GM12878 (cell line): ENCODE measurements at regions not wholly inside any gene's neighbourhood (a gene's known extent, or its start where the extent isn't known, plus 50 kb on each side); places are given as distances from the start of the nearest gene placed in this dataset.

ENCODE experiments used
- ATAC-seq: fragments of 200-7000 bp; cut with Tn5 transposase; 3 replicates; pipeline ENCODE4 v1.9.1; 2020; ENCODE audit warnings: mild to moderate bottlenecking, moderate library complexity
- BruUV-seq: library from RNA; stranded (reverse); fragments of 400-500 nt; replicated peaks from 2 replicates; lab custom pipeline; 2021; lab: Mats Ljungman, UMichigan
- CTCF ChIA-PET: fragments of 300-600 bp; sonication (Branson Sonifier 250); formaldehyde crosslinking; extraction: SDS; loops from one replicate; lab custom pipeline; 2021; ENCODE audit warnings: inconsistent platforms; lab: Yijun Ruan, JAX
- POLR2A ChIA-PET: fragments of 350-600 bp; formaldehyde crosslinking; extraction: SDS; loops from one replicate; lab custom pipeline; 2021; ENCODE audit warnings: inconsistent platforms; lab: Charles Lee
- RAD21 ChIA-PET: fragments of 300-600 bp; sonication (Branson Sonifier 250); formaldehyde crosslinking; loops from one replicate; lab custom pipeline; 2023; ENCODE audit warnings: antibody characterized with exemption; ENCODE audit not compliant: unreplicated experiment; lab: Charles Lee
- SMC1A ChIA-PET: fragments of 300-600 bp; sonication (Branson Sonifier 250); formaldehyde crosslinking; loops from one replicate; lab custom pipeline; 2023; ENCODE audit not compliant: unreplicated experiment, uncharacterized antibody; lab: Charles Lee
- DNase-seq: peaks from one replicate; pipeline ENCODE4 v3.0.0-alpha.2; 2011; ENCODE audit warnings: low read depth, low spot score
- FAIRE-seq: peaks from 3 replicates; lab custom pipeline; 2011; peaks lifted over from hg19 to GRCh38; lab: Jason Lieb, UNC
- H2AFZ ChIP-seq: 2 replicates; pipeline ENCODE4 v1.6.0; 2011; ENCODE audit warnings: low read depth, low read length, control low read depth; ENCODE audit not compliant: control insufficient read depth
- H3K27ac ChIP-seq: 2 replicates; pipeline ENCODE4 v1.5.1; 2011; ENCODE audit warnings: control low read depth; ENCODE audit not compliant: control insufficient read depth, insufficient read depth
- H3K27me3 ChIP-seq, 2 experiments: replicated peaks in 1 of 2; 2 replicates each; pipeline versions ENCODE4 v1.6.0 to v1.6.1; 2011; ENCODE audit warnings: low read length in 1 of 2; ENCODE audit not compliant: control insufficient read depth in 2 of 2, insufficient read depth in 2 of 2
- H3K36me3 ChIP-seq, 2 experiments: 2 replicates each; pipeline ENCODE4 v1.5.1; 2011; ENCODE audit warnings: low read length in 1 of 2; ENCODE audit not compliant: control insufficient read depth in 2 of 2, insufficient read depth in 2 of 2
- H3K4me1 ChIP-seq: 2 replicates; pipeline ENCODE4 v1.6.1; 2011; ENCODE audit warnings: mild to moderate bottlenecking, low read length, moderate library complexity, mixed read lengths; ENCODE audit not compliant: control insufficient read depth, insufficient read depth
- H3K4me2 ChIP-seq: 2 replicates; pipeline ENCODE4 v1.6.0; 2011; ENCODE audit warnings: control low read depth; ENCODE audit not compliant: control insufficient read depth, insufficient read depth
- H3K4me3 ChIP-seq: fragments of 200-600 bp; sonication (generic); 2 replicates; pipeline ENCODE4 v1.5.1; 2016
- H3K79me2 ChIP-seq: 2 replicates; pipeline ENCODE4 v1.6.0; 2011; ENCODE audit warnings: low read length; ENCODE audit not compliant: control insufficient read depth, insufficient read depth
- H3K9ac ChIP-seq: 2 replicates; pipeline ENCODE4 v1.8.0; 2011; ENCODE audit warnings: low read length, control low read depth, mixed read lengths; ENCODE audit not compliant: control insufficient read depth, insufficient read depth
- H3K9me3 ChIP-seq: replicated peaks from 3 replicates; pipeline ENCODE4 v1.5.1; 2011; ENCODE audit warnings: mild to moderate bottlenecking, low read length; ENCODE audit not compliant: control insufficient read depth, insufficient read depth
- H4K20me1 ChIP-seq: 2 replicates; pipeline ENCODE4 v1.6.0; 2011; ENCODE audit not compliant: control insufficient read depth, insufficient read depth
- CEBPZ ChIP-seq: fragments of 150-350 bp; IDR thresholded peaks from 2 replicates; pipeline ENCODE4 v1.6.1; 2016; ENCODE audit warnings: low read depth, low read length
- MTA2 ChIP-seq: fragments of 450-650 bp; IDR thresholded peaks from 2 replicates; pipeline ENCODE4 v1.6.1; 2016; ENCODE audit warnings: low read depth, mild to moderate bottlenecking, moderate library complexity
- NR2C2 ChIP-seq: IDR thresholded peaks from 2 replicates; pipeline ENCODE4 v1.6.1; 2011; ENCODE audit warnings: borderline replicate concordance, low read depth; ENCODE audit not compliant: control insufficient read depth, insufficient read length
- RFX5 ChIP-seq: IDR thresholded peaks from 2 replicates; pipeline ENCODE4 v1.6.1; 2011; ENCODE audit warnings: low read depth, low read length, improper control_type of control experiment
- WGBS: methylation state at CpG from one replicate; pipeline ENCODE4 v1.1.6; 2016; ENCODE audit warnings: low lambda C conversion rate; ENCODE audit not compliant: insufficient replicate concordance, insufficient coverage; ENCODE audit errors: missing lambda C conversion rate; 5-methylcytosine and 5-hydroxymethylcytosine counted together
- in situ Hi-C: fragments of 300-500 bp; cut with MboI; formaldehyde crosslinking; loops from 9 replicates; pipeline ENCODE4 v1.14.3; 2018; ENCODE audit warnings: mixed read lengths
- intact Hi-C: fragments of 100-400 bp; cut with micrococcal nuclease; formaldehyde crosslinking; loops from one replicate; pipeline ENCODE4 v1.14.2; 2022; ENCODE audit not compliant: unreplicated experiment

- no TSS peak for BruUV-seq
- H3K4me1 ChIP-seq, result no peaks in the 10 kb centered on the region
- SMC1A ChIA-PET, result interaction anchor here (0.8 kb wide), 1 partner anchor 608 kb away, joined by 4 read pairs; no protein-coding TSS in a partner anchor
- CTCF ChIA-PET, result interaction anchor here (0.6 to 2.2 kb wide), 3 partner anchors 11 to 204 kb away, joined by 3 to 6 read pairs (median 5); no protein-coding TSS in a partner anchor
- POLR2A ChIA-PET, result no interaction called here
- TF ChIP-seq NR2C2 (no peak), RFX5 (no peak), MTA2 (no peak), CEBPZ (no peak)
- TF ChIP-seq, all 136 proteins: peak for 0
- FAIRE-seq, result no peak
- RAD21 ChIA-PET, result no interaction called here
- intact Hi-C loops (no loop called here), in situ Hi-C loops (no loop called here)
- Histone ChIP-seq H3K27me3 (no peaks in the 10 kb centered on the region), H4K20me1 (no peaks in the 10 kb centered on the region), H2AFZ (no peak overlapping the region), H3K36me3 (no peaks in the 10 kb centered on the region), H3K9me3 (no peaks in the 10 kb centered on the region), H3K4me2 (no peak overlapping the region), H3K27ac (no peak overlapping the region), H3K4me3 (no peak overlapping the region), H3K79me2 (no peaks in the 10 kb centered on the region), H3K9ac (no peak overlapping the region)
- ATAC-seq, result no peak
- WGBS, result 32% methylated on average over 2 of the region's 2 CpGs
- no peak for DNase-seq
These were observed 385.2 kb upstream of the DUSP10 start for GRCh38 chr1:222127096-222127495.
